ENCODE measurements at regions not wholly inside any gene's neighbourhood (a gene's known extent, or its start where the extent isn't known, plus 50 kb on each side); places are given as distances from the start of the nearest gene placed in this dataset.

- Histone ChIP-seq H3K27ac (ENCODE audit: low read length) (no peak overlapping the region), H4K20me1 (ENCODE audit: insufficient read depth, low read length) (peaks cover 11% of the 10 kb centered on the region), H3K4me1 (ENCODE audit: insufficient read depth, low read length) (no peaks in the 10 kb centered on the region), H3K36me3 (ENCODE audit: insufficient read depth, low read length) (no peaks in the 10 kb centered on the region), H3K9me3 (ENCODE audit: insufficient read depth, low read length, severe bottlenecking) (no peaks in the 10 kb centered on the region), H3K9ac (ENCODE audit: low read depth, low read length) (no peak overlapping the region), H3K79me2 (ENCODE audit: insufficient read depth, low read length) (no peaks in the 10 kb centered on the region), H3K27me3 (ENCODE audit: insufficient read depth, low read length, poor library complexity) (no peaks in the 10 kb centered on the region), H2AFZ (ENCODE audit: low read depth, low read length) (no peak overlapping the region), H3K4me3 (ENCODE audit: low read depth in 1 of 2, low read length in 2 of 2) (no peak overlapping the region), H3K4me2 (ENCODE audit: insufficient read depth, low read length) (no peak overlapping the region)
- TF ChIP-seq EZH2 (IDR thresholded peaks at IDR 0.05; ENCODE audit: borderline replicate concordance, low read depth, low read length, severe bottlenecking) (no peak), CTCF (IDR thresholded peaks at IDR 0.05; ENCODE audit: borderline replicate concordance, extremely low read depth, low read length, poor library complexity, severe bottlenecking) (no peak)
- DNase-seq (no peak), ATAC-seq (ENCODE audit: insufficient read depth, low read depth) (no peak)
Measured at GRCh38 chr11:70640408-70640807, 242.1 kb downstream of the CTTN start.

- TF ChIP-seq CTCF (IDR thresholded peaks at IDR 0.05; ENCODE audit: borderline replicate concordance, extremely low read depth, low read length, poor library complexity, severe bottlenecking), result no peak
- TF ChIP-seq EZH2 (IDR thresholded peaks at IDR 0.05; ENCODE audit: borderline replicate concordance, low read depth, low read length, severe bottlenecking), result no peak
- Histone ChIP-seq H3K4me1 (ENCODE audit: insufficient read depth, low read length) (no peaks in the 10 kb centered on the region), H3K4me3 (ENCODE audit: low read depth in 1 of 2, low read length in 2 of 2) (no peak overlapping the region), H3K9me3 (ENCODE audit: insufficient read depth, low read length, severe bottlenecking) (no peaks in the 10 kb centered on the region), H3K36me3 (ENCODE audit: insufficient read depth, low read length) (no peaks in the 10 kb centered on the region), H4K20me1 (ENCODE audit: insufficient read depth, low read length) (peaks cover 20% of the 10 kb centered on the region), H3K27me3 (ENCODE audit: insufficient read depth, low read length, poor library complexity) (no peaks in the 10 kb centered on the region), H3K4me2 (ENCODE audit: insufficient read depth, low read length) (no peak overlapping the region), H3K27ac (ENCODE audit: low read length) (no peak overlapping the region), H3K79me2 (ENCODE audit: insufficient read depth, low read length) (no peaks in the 10 kb centered on the region), H2AFZ (ENCODE audit: low read depth, low read length) (no peak overlapping the region), H3K9ac (ENCODE audit: low read depth, low read length) (no peak overlapping the region)
- ATAC-seq (ENCODE audit: insufficient read depth, low read depth) (no peak), DNase-seq (no peak)
Measured at GRCh38 chr11:70641369-70641768, 243.0 kb downstream of the CTTN start.

GRCh38 chr11:70642266-70642665 is 243.9 kb downstream of the CTTN start:
- no peak for TF ChIP-seq CTCF (IDR thresholded peaks at IDR 0.05; ENCODE audit: borderline replicate concordance, extremely low read depth, low read length, poor library complexity, severe bottlenecking)
- TF ChIP-seq EZH2 (IDR thresholded peaks at IDR 0.05; ENCODE audit: borderline replicate concordance, low read depth, low read length, severe bottlenecking), result no peak
- H3K4me1 ChIP-seq (ENCODE audit: insufficient read depth, low read length), result no peaks in the 10 kb centered on the region
- no peak overlapping the region for H3K9ac ChIP-seq (ENCODE audit: low read depth, low read length)
- no peak overlapping the region for H2AFZ ChIP-seq (ENCODE audit: low read depth, low read length)
- H3K27me3 ChIP-seq (ENCODE audit: insufficient read depth, low read length, poor library complexity), result no peaks in the 10 kb centered on the region
- no peaks in the 10 kb centered on the region for H3K36me3 ChIP-seq (ENCODE audit: insufficient read depth, low read length)
- H3K9me3 ChIP-seq (ENCODE audit: insufficient read depth, low read length, severe bottlenecking), result no peaks in the 10 kb centered on the region
- H3K4me2 ChIP-seq (ENCODE audit: insufficient read depth, low read length), result no peak overlapping the region
- DNase-seq, result no peak
- peaks cover 22% of the 10 kb centered on the region for H4K20me1 ChIP-seq (ENCODE audit: insufficient read depth, low read length)
- H3K79me2 ChIP-seq (ENCODE audit: insufficient read depth, low read length), result no peaks in the 10 kb centered on the region
- H3K27ac ChIP-seq (ENCODE audit: low read length), result no peak overlapping the region
- no peak for ATAC-seq (ENCODE audit: insufficient read depth, low read depth)
- H3K4me3 ChIP-seq (ENCODE audit: low read depth in 1 of 2, low read length in 2 of 2), result no peak overlapping the region

- Histone ChIP-seq H3K79me2 (ENCODE audit: insufficient read depth, low read length) (no peaks in the 10 kb centered on the region), H3K27ac (ENCODE audit: low read length) (no peak overlapping the region), H2AFZ (ENCODE audit: low read depth, low read length) (no peak overlapping the region), H3K27me3 (ENCODE audit: insufficient read depth, low read length, poor library complexity) (no peaks in the 10 kb centered on the region), H3K4me2 (ENCODE audit: insufficient read depth, low read length) (no peak overlapping the region), H3K4me3 (ENCODE audit: low read depth in 1 of 2, low read length in 2 of 2) (no peak overlapping the region), H3K9me3 (ENCODE audit: insufficient read depth, low read length, severe bottlenecking) (no peaks in the 10 kb centered on the region), H3K36me3 (ENCODE audit: insufficient read depth, low read length) (no peaks in the 10 kb centered on the region), H4K20me1 (ENCODE audit: insufficient read depth, low read length) (peaks cover 25% of the 10 kb centered on the region), H3K4me1 (ENCODE audit: insufficient read depth, low read length) (no peaks in the 10 kb centered on the region), H3K9ac (ENCODE audit: low read depth, low read length) (no peak overlapping the region)
- TF ChIP-seq EZH2 (IDR thresholded peaks at IDR 0.05; ENCODE audit: borderline replicate concordance, low read depth, low read length, severe bottlenecking) (no peak), CTCF (IDR thresholded peaks at IDR 0.05; ENCODE audit: borderline replicate concordance, extremely low read depth, low read length, poor library complexity, severe bottlenecking) (no peak)
- ATAC-seq (ENCODE audit: insufficient read depth, low read depth) (no peak), DNase-seq (no peak)
Measured at GRCh38 chr11:70643642-70644041, 245.3 kb downstream of the CTTN start.
